IPS-15b (cell line): ENCODE measurements at regions not wholly inside any gene's neighbourhood (a gene's known extent, or its start where the extent isn't known, plus 50 kb on each side); places are given as distances from the start of the nearest gene placed in this dataset.
"Not testable (repeated sequence)": the region's sequence is repeated elsewhere in the genome, so short reads cannot be mapped to it uniquely, and the experiment has no call there.

Experiments used
- H3K27me3 ChIP-seq: one replicate; pipeline ENCODE4 v1.6.1; 2013; ENCODE audit warnings: low read length; ENCODE audit not compliant: control insufficient read depth, insufficient read depth
- H3K36me3 ChIP-seq: one replicate; pipeline ENCODE4 v1.6.1; 2013; ENCODE audit warnings: low read length; ENCODE audit not compliant: control insufficient read depth, insufficient read depth
- H3K4me1 ChIP-seq: one replicate; pipeline ENCODE4 v1.6.1; 2013; ENCODE audit warnings: mild to moderate bottlenecking, low read length; ENCODE audit not compliant: control insufficient read depth, insufficient read depth
- H3K4me3 ChIP-seq: one replicate; pipeline ENCODE4 v1.5.1; 2013; ENCODE audit warnings: low read depth, low read length
- H3K9ac ChIP-seq: one replicate; pipeline ENCODE4 v1.6.1; 2013; ENCODE audit warnings: low read depth, mild to moderate bottlenecking, low read length
- H3K9me3 ChIP-seq: one replicate; pipeline ENCODE4 v1.6.1; 2013; ENCODE audit warnings: mild to moderate bottlenecking, low read length; ENCODE audit not compliant: control insufficient read depth, insufficient read depth

- Histone ChIP-seq H3K36me3 (no peaks in the 10 kb centered on the region), H3K9me3 (no peaks in the 10 kb centered on the region), H3K9ac (no peak overlapping the region), H3K4me1 (peaks cover 2% of the 10 kb centered on the region), H3K27me3 (no peaks in the 10 kb centered on the region), H3K4me3 (no peak overlapping the region)
Measured at GRCh38 chr4:125262502-125262901, 52.3 kb upstream of the FAT4 start.

- Histone ChIP-seq H3K4me3 (no peak overlapping the region), H3K9me3 (no peaks in the 10 kb centered on the region), H3K4me1 (no peaks in the 10 kb centered on the region), H3K27me3 (no peaks in the 10 kb centered on the region), H3K36me3 (no peaks in the 10 kb centered on the region), H3K9ac (no peak overlapping the region)
Measured at GRCh38 chr4:125262079-125262478, 52.7 kb upstream of the FAT4 start.

- H3K9me3 ChIP-seq: no peaks in the 10 kb centered on the region
- H3K27me3 ChIP-seq: no peaks in the 10 kb centered on the region
- H3K36me3 ChIP-seq: no peaks in the 10 kb centered on the region
- H3K9ac ChIP-seq: no peak overlapping the region
- H3K4me1 ChIP-seq: no peaks in the 10 kb centered on the region
- no peak overlapping the region for H3K4me3 ChIP-seq
Measured at GRCh38 chr4:125254106-125254505, 60.6 kb upstream of the FAT4 start.

GRCh38 chr4:125244848-125245450 lies 69.8 kb upstream of the FAT4 start:
- Histone ChIP-seq H3K27me3 (no peaks in the 10 kb centered on the region), H3K36me3 (no peaks in the 10 kb centered on the region), H3K4me1 (no peaks in the 10 kb centered on the region), H3K4me3 (no peak overlapping the region), H3K9ac (no peak overlapping the region), H3K9me3 (no peaks in the 10 kb centered on the region)

GRCh38 chr4:125243789-125244397 lies 70.9 kb upstream of the FAT4 start:
- Histone ChIP-seq H3K9ac (no peak overlapping the region), H3K4me3 (no peak overlapping the region), H3K36me3 (no peaks in the 10 kb centered on the region), H3K4me1 (no peaks in the 10 kb centered on the region), H3K9me3 (no peaks in the 10 kb centered on the region), H3K27me3 (no peaks in the 10 kb centered on the region)

GRCh38 chr4:125235971-125236370 lies 78.8 kb upstream of the FAT4 start:
- Histone ChIP-seq H3K9me3 (no peaks in the 10 kb centered on the region), H3K36me3 (no peaks in the 10 kb centered on the region), H3K4me1 (no peaks in the 10 kb centered on the region), H3K4me3 (no peak overlapping the region), H3K27me3 (no peaks in the 10 kb centered on the region), H3K9ac (no peak overlapping the region)

GRCh38 chr4:125231661-125232060 lies 83.1 kb upstream of the FAT4 start:
- Histone ChIP-seq H3K27me3 (no peaks in the 10 kb centered on the region), H3K36me3 (no peaks in the 10 kb centered on the region), H3K4me1 (no peaks in the 10 kb centered on the region), H3K9me3 (no peaks in the 10 kb centered on the region), H3K4me3 (no peak overlapping the region), H3K9ac (no peak overlapping the region)

GRCh38 chr4:125229596-125230058 lies 85.1 kb upstream of the FAT4 start:
- Histone ChIP-seq H3K36me3 (no peaks in the 10 kb centered on the region), H3K4me3 (no peak overlapping the region), H3K27me3 (no peaks in the 10 kb centered on the region), H3K4me1 (no peaks in the 10 kb centered on the region), H3K9me3 (no peaks in the 10 kb centered on the region), H3K9ac (no peak overlapping the region)

- no peaks in the 10 kb centered on the region for H3K36me3 ChIP-seq
- no peaks in the 10 kb centered on the region for H3K4me1 ChIP-seq
- no peak overlapping the region for H3K4me3 ChIP-seq
- H3K9ac ChIP-seq: no peak overlapping the region
- no peaks in the 10 kb centered on the region for H3K27me3 ChIP-seq
- peaks cover 2% of the 10 kb centered on the region for H3K9me3 ChIP-seq
Measured at GRCh38 chr4:125225806-125226205, 88.9 kb upstream of the FAT4 start.

GRCh38 chr4:125200556-125200955 lies 114.2 kb upstream of the FAT4 start:
- no peak overlapping the region for H3K4me3 ChIP-seq
- H3K36me3 ChIP-seq: no peaks in the 10 kb centered on the region
- H3K27me3 ChIP-seq: no peaks in the 10 kb centered on the region

GRCh38 chr4:125198916-125199315 lies 115.8 kb upstream of the FAT4 start:
- no peak overlapping the region for H3K9ac ChIP-seq

More at GRCh38 chr4:125200556-125200955, 114.2 kb upstream of the FAT4 start:
- Histone ChIP-seq H3K9ac (no peak overlapping the region), H3K9me3 (no peaks in the 10 kb centered on the region), H3K4me1 (no peaks in the 10 kb centered on the region)

GRCh38 chr4:125191874-125192459 lies 122.8 kb upstream of the FAT4 start:
- H3K36me3 ChIP-seq, H3K4me3 ChIP-seq, H3K4me1 ChIP-seq, H3K9ac ChIP-seq, H3K27me3 ChIP-seq, H3K9me3 ChIP-seq: not testable (repeated sequence)

More at GRCh38 chr4:125198916-125199315, 115.8 kb upstream of the FAT4 start:
- Histone ChIP-seq H3K4me3 (no peak overlapping the region), H3K36me3 (no peaks in the 10 kb centered on the region), H3K4me1 (no peaks in the 10 kb centered on the region), H3K9me3 (no peaks in the 10 kb centered on the region), H3K27me3 (no peaks in the 10 kb centered on the region)
